ENCODE measurements at regions not wholly inside any gene's neighbourhood (a gene's known extent, or its start where the extent isn't known, plus 50 kb on each side); places are given as distances from the start of the nearest gene placed in this dataset.
"Not testable (repeated sequence)": the region's sequence is repeated elsewhere in the genome, so short reads cannot be mapped to it uniquely, and the experiment has no call there.

- Histone ChIP-seq H3K27me3 (ENCODE audit: insufficient read depth, low read length) (no peaks in the 10 kb centered on the region), H3K4me1 (ENCODE audit: insufficient read depth, low read length) (no peaks in the 10 kb centered on the region), H3K4me3 (ENCODE audit: low read length) (no peak overlapping the region), H2AFZ (ENCODE audit: low read depth, low read length) (no peak overlapping the region), H3K9me3 (ENCODE audit: low read length) (no peaks in the 10 kb centered on the region), H3K36me3 (ENCODE audit: insufficient read depth, low read length) (no peaks in the 10 kb centered on the region)
Measured at GRCh38 chr3:22421589-22421988, 670.6 kb upstream of the ZNF385D start.

- H2AFZ ChIP-seq (ENCODE audit: low read depth, low read length) = no peak overlapping the region
- H3K9me3 ChIP-seq (ENCODE audit: low read length) = no peaks in the 10 kb centered on the region
- no peaks in the 10 kb centered on the region for H3K27me3 ChIP-seq (ENCODE audit: insufficient read depth, low read length)
- no peak overlapping the region for H3K4me3 ChIP-seq (ENCODE audit: low read length)
- no peaks in the 10 kb centered on the region for H3K4me1 ChIP-seq (ENCODE audit: insufficient read depth, low read length)
- no peaks in the 10 kb centered on the region for H3K36me3 ChIP-seq (ENCODE audit: insufficient read depth, low read length)
Measured at GRCh38 chr3:22431334-22431733, 680.3 kb upstream of the ZNF385D start.

- Histone ChIP-seq H2AFZ (ENCODE audit: low read depth, low read length) (no peak overlapping the region), H3K9me3 (ENCODE audit: low read length) (no peaks in the 10 kb centered on the region)
Measured at GRCh38 chr3:22439626-22440025, 688.6 kb upstream of the ZNF385D start.

GRCh38 chr3:22441711-22442110, 690.7 kb upstream of the ZNF385D start:
- no peaks in the 10 kb centered on the region for H3K4me1 ChIP-seq (ENCODE audit: insufficient read depth, low read length)
- no peak overlapping the region for H2AFZ ChIP-seq (ENCODE audit: low read depth, low read length)
- no peaks in the 10 kb centered on the region for H3K36me3 ChIP-seq (ENCODE audit: insufficient read depth, low read length)
- H3K27me3 ChIP-seq (ENCODE audit: insufficient read depth, low read length) = no peaks in the 10 kb centered on the region
- H3K4me3 ChIP-seq (ENCODE audit: low read length) = no peak overlapping the region
- no peaks in the 10 kb centered on the region for H3K9me3 ChIP-seq (ENCODE audit: low read length)

More at GRCh38 chr3:22439626-22440025, 688.6 kb upstream of the ZNF385D start:
- no peaks in the 10 kb centered on the region for H3K27me3 ChIP-seq (ENCODE audit: insufficient read depth, low read length)
- no peak overlapping the region for H3K4me3 ChIP-seq (ENCODE audit: low read length)
- no peaks in the 10 kb centered on the region for H3K4me1 ChIP-seq (ENCODE audit: insufficient read depth, low read length)
- no peaks in the 10 kb centered on the region for H3K36me3 ChIP-seq (ENCODE audit: insufficient read depth, low read length)

- no peak overlapping the region for H2AFZ ChIP-seq (ENCODE audit: low read depth, low read length)
- H3K9me3 ChIP-seq (ENCODE audit: low read length) = no peaks in the 10 kb centered on the region
- no peaks in the 10 kb centered on the region for H3K27me3 ChIP-seq (ENCODE audit: insufficient read depth, low read length)
- no peaks in the 10 kb centered on the region for H3K4me1 ChIP-seq (ENCODE audit: insufficient read depth, low read length)
- H3K4me3 ChIP-seq (ENCODE audit: low read length) = no peak overlapping the region
- H3K36me3 ChIP-seq (ENCODE audit: insufficient read depth, low read length) = no peaks in the 10 kb centered on the region
Measured at GRCh38 chr3:22443571-22444233, 692.7 kb upstream of the ZNF385D start.

GRCh38 chr3:22445336-22445735, 694.3 kb upstream of the ZNF385D start:
- H3K9me3 ChIP-seq (ENCODE audit: low read length); H3K36me3 ChIP-seq (ENCODE audit: insufficient read depth, low read length); H2AFZ ChIP-seq (ENCODE audit: low read depth, low read length); H3K4me1 ChIP-seq (ENCODE audit: insufficient read depth, low read length); H3K27me3 ChIP-seq (ENCODE audit: insufficient read depth, low read length); H3K4me3 ChIP-seq (ENCODE audit: low read length): not testable (repeated sequence)

GRCh38 chr3:22450786-22451400, 699.9 kb upstream of the ZNF385D start:
- H3K36me3 ChIP-seq (ENCODE audit: insufficient read depth, low read length) = no peaks in the 10 kb centered on the region
- no peaks in the 10 kb centered on the region for H3K9me3 ChIP-seq (ENCODE audit: low read length)
- no peaks in the 10 kb centered on the region for H3K4me1 ChIP-seq (ENCODE audit: insufficient read depth, low read length)
- H3K4me3 ChIP-seq (ENCODE audit: low read length) = no peak overlapping the region
- no peaks in the 10 kb centered on the region for H3K27me3 ChIP-seq (ENCODE audit: insufficient read depth, low read length)
- no peak overlapping the region for H2AFZ ChIP-seq (ENCODE audit: low read depth, low read length)

- Histone ChIP-seq H3K4me3 (ENCODE audit: low read length) (no peak overlapping the region), H3K36me3 (ENCODE audit: insufficient read depth, low read length) (no peaks in the 10 kb centered on the region), H3K4me1 (ENCODE audit: insufficient read depth, low read length) (no peaks in the 10 kb centered on the region), H2AFZ (ENCODE audit: low read depth, low read length) (no peak overlapping the region), H3K9me3 (ENCODE audit: low read length) (no peaks in the 10 kb centered on the region), H3K27me3 (ENCODE audit: insufficient read depth, low read length) (no peaks in the 10 kb centered on the region)
Measured at GRCh38 chr3:22451501-22451900, 700.5 kb upstream of the ZNF385D start.

GRCh38 chr3:22453906-22454535, 703.0 kb upstream of the ZNF385D start:
- Histone ChIP-seq H3K27me3 (ENCODE audit: insufficient read depth, low read length) (no peaks in the 10 kb centered on the region), H3K4me3 (ENCODE audit: low read length) (no peak overlapping the region), H3K9me3 (ENCODE audit: low read length) (no peaks in the 10 kb centered on the region), H2AFZ (ENCODE audit: low read depth, low read length) (no peak overlapping the region), H3K4me1 (ENCODE audit: insufficient read depth, low read length) (no peaks in the 10 kb centered on the region), H3K36me3 (ENCODE audit: insufficient read depth, low read length) (no peaks in the 10 kb centered on the region)

GRCh38 chr3:22469995-22470394, 719.0 kb upstream of the ZNF385D start:
- Histone ChIP-seq H2AFZ (ENCODE audit: low read depth, low read length) (no peak overlapping the region), H3K27me3 (ENCODE audit: insufficient read depth, low read length) (no peaks in the 10 kb centered on the region), H3K4me1 (ENCODE audit: insufficient read depth, low read length) (no peaks in the 10 kb centered on the region)

GRCh38 chr3:22471557-22471956, 720.5 kb upstream of the ZNF385D start:
- Histone ChIP-seq H2AFZ (ENCODE audit: low read depth, low read length) (no peak overlapping the region), H3K9me3 (ENCODE audit: low read length) (no peaks in the 10 kb centered on the region), H3K36me3 (ENCODE audit: insufficient read depth, low read length) (no peaks in the 10 kb centered on the region), H3K4me1 (ENCODE audit: insufficient read depth, low read length) (no peaks in the 10 kb centered on the region), H3K27me3 (ENCODE audit: insufficient read depth, low read length) (no peaks in the 10 kb centered on the region), H3K4me3 (ENCODE audit: low read length) (no peak overlapping the region)

More at GRCh38 chr3:22469995-22470394, 719.0 kb upstream of the ZNF385D start:
- H3K9me3 ChIP-seq (ENCODE audit: low read length) = no peaks in the 10 kb centered on the region
- H3K4me3 ChIP-seq (ENCODE audit: low read length) = no peak overlapping the region
- no peaks in the 10 kb centered on the region for H3K36me3 ChIP-seq (ENCODE audit: insufficient read depth, low read length)

GRCh38 chr3:22474706-22475445, 723.9 kb upstream of the ZNF385D start:
- no peaks in the 10 kb centered on the region for H3K4me1 ChIP-seq (ENCODE audit: insufficient read depth, low read length)
- H2AFZ ChIP-seq (ENCODE audit: low read depth, low read length) = no peak overlapping the region
- no peaks in the 10 kb centered on the region for H3K36me3 ChIP-seq (ENCODE audit: insufficient read depth, low read length)
- H3K9me3 ChIP-seq (ENCODE audit: low read length) = no peaks in the 10 kb centered on the region
- no peaks in the 10 kb centered on the region for H3K27me3 ChIP-seq (ENCODE audit: insufficient read depth, low read length)
- no peak overlapping the region for H3K4me3 ChIP-seq (ENCODE audit: low read length)

- no peaks in the 10 kb centered on the region for H3K4me1 ChIP-seq (ENCODE audit: insufficient read depth, low read length)
- H2AFZ ChIP-seq (ENCODE audit: low read depth, low read length) = no peak overlapping the region
- H3K4me3 ChIP-seq (ENCODE audit: low read length) = no peak overlapping the region
Measured at GRCh38 chr3:22475665-22476240, 724.7 kb upstream of the ZNF385D start.

More at GRCh38 chr3:22475665-22476240, 724.7 kb upstream of the ZNF385D start:
- H3K36me3 ChIP-seq (ENCODE audit: insufficient read depth, low read length) = no peaks in the 10 kb centered on the region
- H3K9me3 ChIP-seq (ENCODE audit: low read length) = no peaks in the 10 kb centered on the region
- no peaks in the 10 kb centered on the region for H3K27me3 ChIP-seq (ENCODE audit: insufficient read depth, low read length)
